Skeletal muscle cell (primary cell): ENCODE measurements at regions not wholly inside any gene's neighbourhood (a gene's known extent, or its start where the extent isn't known, plus 50 kb on each side); places are given as distances from the start of the nearest gene placed in this dataset.
"Not testable (repeated sequence)": the region's sequence is repeated elsewhere in the genome, so short reads cannot be mapped to it uniquely, and the experiment has no call there.

Source experiments
- DNase-seq: peaks from one replicate; pipeline ENCODE4 v3.0.0-alpha.2; 2010; ENCODE audit warnings: low read depth
- H3K4me3 ChIP-seq: 2 replicates; pipeline ENCODE4 v1.5.1; 2011; ENCODE audit warnings: low read depth, mild to moderate bottlenecking, control low read depth, low read length, moderate library complexity

- no peak overlapping the region for H3K4me3 ChIP-seq
- no peak for DNase-seq
These were observed 2691.4 kb downstream of the PCDH9 start for GRCh38 chr13:64538711-64539110.

DNA sequence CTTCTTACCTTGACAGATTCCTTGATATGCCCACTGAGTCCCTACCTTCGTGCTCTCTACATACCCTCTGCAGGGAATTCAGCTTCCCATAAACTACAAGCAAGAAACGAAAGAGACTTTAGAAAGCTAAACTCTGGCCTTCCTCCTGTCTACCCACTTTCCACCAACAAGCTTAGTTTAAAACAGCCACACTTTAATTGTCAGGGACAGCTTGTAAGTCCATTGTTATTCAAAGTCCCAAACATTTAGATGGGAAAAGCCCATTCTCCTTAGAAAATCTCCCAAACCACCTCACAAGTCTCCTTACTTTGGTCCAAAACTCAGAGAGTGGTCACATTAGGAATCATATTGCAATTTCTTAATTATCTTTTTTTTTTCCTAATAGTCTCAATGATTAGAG is 2695.8 kb downstream of the PCDH9 start:
- H3K4me3 ChIP-seq = no peak overlapping the region
- no peak for DNase-seq

DNA sequence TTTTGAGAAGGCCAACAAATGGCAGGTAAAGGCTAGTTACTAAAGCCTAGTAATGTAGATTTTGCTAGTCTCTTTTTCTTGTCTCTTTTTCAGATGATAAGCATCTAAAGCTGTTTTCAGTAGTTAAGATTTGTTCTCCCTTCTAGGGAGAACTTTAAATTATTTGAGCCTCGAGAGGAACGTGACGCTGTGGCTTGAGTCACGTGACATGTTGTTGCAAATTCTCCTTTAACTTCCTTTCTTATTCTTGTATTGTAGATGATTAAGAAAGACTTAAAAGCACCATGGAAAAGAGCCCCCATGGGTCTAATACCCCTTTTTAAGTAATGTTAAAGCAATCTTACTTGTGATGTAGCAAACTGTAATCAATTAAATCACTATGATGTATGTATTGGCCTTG is 2698.7 kb downstream of the PCDH9 start:
- no peak overlapping the region for H3K4me3 ChIP-seq
- DNase-seq = no peak

- no peak for DNase-seq
- H3K4me3 ChIP-seq = no peak overlapping the region
These were observed 2700.2 kb downstream of the PCDH9 start for GRCh38 chr13:64529874-64530485.

GRCh38 chr13:64528838-64529237 is 2701.3 kb downstream of the PCDH9 start:
- no peak for DNase-seq
- H3K4me3 ChIP-seq = no peak overlapping the region

DNA sequence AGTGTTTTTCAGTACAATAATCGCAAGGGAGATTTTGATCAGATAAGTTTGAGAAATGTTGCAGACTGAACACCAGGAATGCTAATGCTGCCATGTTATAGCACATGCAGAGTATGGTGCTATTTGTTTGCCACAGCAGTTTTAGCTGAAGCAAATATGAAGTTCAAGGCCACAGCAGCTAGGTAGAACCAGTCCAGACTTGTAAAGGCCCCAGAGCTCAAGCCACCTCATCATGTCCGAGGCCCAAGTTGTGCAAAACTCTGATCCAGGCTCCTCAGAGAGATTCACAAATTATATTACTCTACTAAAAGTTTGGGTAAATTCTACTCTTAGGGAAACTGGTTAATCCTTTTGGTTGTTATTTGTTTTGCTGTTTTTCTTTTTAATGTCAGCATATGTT is 2702.6 kb downstream of the PCDH9 start:
- DNase-seq = no peak
- no peak overlapping the region for H3K4me3 ChIP-seq

DNA sequence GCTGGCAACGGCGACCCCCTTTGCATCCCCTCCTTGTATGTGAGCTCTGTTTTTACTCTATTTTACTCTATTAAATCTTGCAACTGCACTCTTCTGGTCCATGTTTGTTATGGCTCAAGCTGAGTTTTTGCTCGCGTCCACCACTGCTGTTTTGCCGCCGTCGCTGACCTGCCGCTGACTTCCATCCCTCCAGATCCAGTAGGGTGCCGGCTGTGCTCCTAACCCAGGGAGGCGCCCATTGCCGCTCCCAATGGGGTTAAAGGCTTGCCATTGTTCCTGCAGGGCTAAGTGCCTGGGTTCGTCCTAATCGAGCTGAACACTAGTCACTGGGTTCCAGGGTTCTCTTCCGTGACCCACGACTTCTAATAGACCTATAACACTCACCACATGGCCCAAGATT is 2704.4 kb downstream of the PCDH9 start:
- no peak for DNase-seq
- no peak overlapping the region for H3K4me3 ChIP-seq

- H3K4me3 ChIP-seq = no peak overlapping the region
- no peak for DNase-seq
These were observed 2719.4 kb downstream of the PCDH9 start for GRCh38 chr13:64510747-64511146.

GRCh38 chr13:64506246-64506645 is 2723.9 kb downstream of the PCDH9 start:
- H3K4me3 ChIP-seq = no peak overlapping the region
- DNase-seq = no peak

DNA sequence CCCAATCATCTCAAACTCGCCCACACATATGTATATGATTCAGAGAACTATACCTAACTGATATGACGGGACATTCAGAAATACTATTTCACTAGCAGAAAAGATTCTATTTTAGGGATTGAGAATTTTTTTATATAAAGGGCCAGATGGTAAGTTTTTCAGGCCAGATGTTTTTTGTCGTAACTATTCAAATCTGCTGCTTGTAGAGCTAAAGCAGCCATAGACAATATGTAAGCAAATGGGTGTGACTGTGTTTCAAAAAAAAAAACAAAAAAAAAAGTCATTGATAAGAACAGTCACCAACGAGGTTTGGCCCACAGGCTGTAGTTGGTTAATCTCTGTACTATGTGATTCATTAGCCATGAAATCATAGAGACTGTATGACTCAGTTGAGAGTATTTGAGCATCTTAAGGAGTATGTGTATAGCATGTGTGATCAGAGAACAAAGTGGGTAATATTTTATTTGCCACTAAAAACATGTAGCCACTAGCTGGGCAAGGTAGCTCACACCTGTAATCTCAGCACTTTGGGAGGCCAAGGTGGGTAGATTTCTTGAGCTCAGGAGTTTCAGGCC is 2724.7 kb downstream of the PCDH9 start:
- peak; percentile 16 for DNase-seq
- H3K4me3 ChIP-seq = no peak overlapping the region

DNA sequence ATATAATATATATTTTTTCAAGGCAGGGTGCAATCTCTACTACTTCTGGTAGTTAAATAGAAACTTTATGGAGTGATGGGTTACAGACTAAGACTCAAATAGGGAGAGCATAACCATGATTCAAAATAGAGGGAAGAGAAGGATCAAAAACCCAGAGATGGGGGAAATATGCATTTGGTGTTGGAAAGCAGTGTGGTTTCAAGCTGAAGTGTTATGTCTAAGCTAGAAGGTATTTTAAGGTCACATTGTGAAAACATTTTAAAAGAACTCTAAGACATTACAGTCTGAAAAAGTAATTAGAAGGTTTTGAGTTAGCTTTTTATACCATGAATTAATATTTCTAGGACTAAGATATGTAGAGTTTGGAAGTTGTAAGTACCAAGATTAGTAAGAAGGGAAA is 2741.4 kb downstream of the PCDH9 start:
- no peak for DNase-seq
- H3K4me3 ChIP-seq = no peak overlapping the region

DNA sequence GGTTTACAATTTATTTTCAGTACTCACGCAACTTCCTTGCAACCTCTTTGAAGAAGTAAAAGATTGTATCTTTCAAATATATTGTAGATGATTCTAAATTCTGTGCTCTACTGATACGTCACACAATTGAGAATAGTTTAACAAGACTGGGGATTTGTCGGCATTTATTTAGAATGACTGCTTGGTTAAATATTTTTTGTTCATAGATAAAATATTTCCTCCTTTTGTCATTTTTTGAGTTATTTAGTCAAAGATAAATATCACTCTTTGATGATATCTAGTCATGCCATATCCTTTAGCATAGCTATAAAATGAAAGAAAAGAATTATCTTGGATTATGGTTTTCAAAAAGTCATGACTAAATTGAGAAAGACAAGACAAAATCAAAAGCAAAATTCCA is 2747.8 kb downstream of the PCDH9 start:
- no peak overlapping the region for H3K4me3 ChIP-seq
- DNase-seq = no peak

DNA sequence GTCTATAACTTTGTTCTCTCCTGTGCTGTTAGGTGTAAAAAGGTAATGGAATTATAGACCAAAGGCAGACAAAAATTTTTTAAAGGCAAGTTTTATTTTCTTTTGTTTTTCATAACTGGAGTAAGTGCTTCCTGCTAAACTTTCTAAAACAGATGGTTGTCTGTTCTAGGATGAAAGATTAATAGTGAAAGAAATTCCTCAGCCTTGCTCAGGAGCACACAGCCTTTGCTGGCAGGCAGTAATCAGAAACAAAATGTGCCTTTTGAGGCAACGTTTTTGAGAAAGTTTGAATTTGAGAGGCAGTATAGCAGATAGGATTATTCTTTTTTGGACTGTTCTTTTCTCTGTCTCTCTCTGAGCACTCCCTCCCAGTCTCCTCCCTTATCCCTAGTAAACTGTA is 2749.5 kb downstream of the PCDH9 start:
- DNase-seq = no peak
- H3K4me3 ChIP-seq = no peak overlapping the region

DNA sequence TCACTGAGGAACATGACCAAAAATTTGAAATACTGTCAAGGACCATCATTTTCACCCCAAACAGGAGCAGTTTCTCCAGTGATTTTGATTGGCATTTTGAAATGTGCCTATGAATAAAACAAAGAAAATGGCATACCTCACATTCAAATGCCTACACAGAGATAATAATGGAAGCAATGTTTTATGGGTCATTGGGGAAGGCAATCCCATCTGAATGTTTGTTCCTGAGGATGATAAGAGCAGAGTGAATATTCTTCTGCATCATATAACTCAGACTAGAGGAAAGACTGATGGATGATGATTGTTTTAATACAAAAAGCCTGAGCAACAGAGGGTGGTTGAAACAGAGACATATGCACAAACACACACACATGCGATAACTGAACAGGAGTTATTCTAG is 2749.9 kb downstream of the PCDH9 start:
- no peak overlapping the region for H3K4me3 ChIP-seq
- DNase-seq = no peak

GRCh38 chr13:64477146-64477545 is 2753.0 kb downstream of the PCDH9 start:
- H3K4me3 ChIP-seq = no peak overlapping the region
- no peak for DNase-seq

- not testable (repeated sequence) for DNase-seq, H3K4me3 ChIP-seq
These were observed 2754.0 kb downstream of the PCDH9 start for GRCh38 chr13:64476041-64476568.

DNA sequence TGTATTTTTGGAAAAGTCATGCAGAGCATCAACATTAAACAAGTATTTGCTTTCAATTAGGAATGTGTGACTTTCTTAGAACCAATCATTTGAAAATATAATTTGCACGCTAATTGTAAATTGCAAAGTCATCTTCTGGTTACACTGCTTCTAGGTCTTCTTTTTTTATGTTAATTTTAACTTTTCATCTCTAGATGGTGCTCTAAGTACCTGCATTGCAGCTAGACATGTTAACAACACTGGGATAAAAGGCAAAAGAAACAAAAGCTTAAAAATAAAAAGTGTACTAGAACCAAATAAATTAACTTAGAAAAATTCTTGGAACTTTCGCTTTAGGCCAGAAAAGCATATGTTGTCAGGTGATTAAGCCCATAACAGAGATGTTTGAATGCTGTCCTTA is 2758.2 kb downstream of the PCDH9 start:
- H3K4me3 ChIP-seq = no peak overlapping the region
- DNase-seq = peak; percentile 20

GRCh38 chr13:64470751-64471150 is 2759.4 kb downstream of the PCDH9 start:
- H3K4me3 ChIP-seq = no peak overlapping the region
- DNase-seq = no peak

- no peak overlapping the region for H3K4me3 ChIP-seq
These were observed 2770.4 kb downstream of the PCDH9 start for GRCh38 chr13:64459778-64460177.

DNA sequence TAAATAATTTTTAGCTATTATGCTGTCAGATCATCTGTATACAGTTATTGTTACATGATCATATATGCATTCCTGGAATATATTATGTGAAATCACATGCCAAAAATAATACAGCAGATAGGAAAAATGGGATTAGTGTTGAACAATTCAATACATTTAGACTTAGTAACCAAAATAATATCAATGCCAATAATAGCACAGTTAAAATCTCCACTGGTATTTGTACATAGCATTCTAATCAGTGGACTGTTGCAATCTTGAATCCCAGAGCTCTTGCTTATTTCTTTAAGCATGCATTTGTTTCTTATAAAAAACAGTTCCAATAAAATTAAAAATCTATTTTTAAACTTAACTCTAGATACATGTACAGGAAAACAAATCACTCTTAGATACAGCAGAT is 2772.2 kb downstream of the PCDH9 start:
- peak; percentile 36 for DNase-seq

More at GRCh38 chr13:64459778-64460177, 2770.4 kb downstream of the PCDH9 start:
- no peak for DNase-seq

GRCh38 chr13:64455124-64455523 is 2775.0 kb downstream of the PCDH9 start:
- no peak for DNase-seq
- no peak overlapping the region for H3K4me3 ChIP-seq

More for the DNA sequence above, 2772.2 kb downstream of the PCDH9 start:
- H3K4me3 ChIP-seq = no peak overlapping the region
